Osteoblast (primary cell): ENCODE measurements at regions not wholly inside any gene's neighbourhood (a gene's known extent, or its start where the extent isn't known, plus 50 kb on each side); places are given as distances from the start of the nearest gene placed in this dataset.

Experiments used
- DNase-seq: peaks from one replicate; pipeline ENCODE4 v3.0.0; 2011; ENCODE audit warnings: low spot score, mixed read lengths; ENCODE audit not compliant: insufficient read length; ENCODE audit errors: missing footprints
- H2AFZ ChIP-seq: 2 replicates; pipeline ENCODE4 v1.6.0; 2011; ENCODE audit warnings: mild to moderate bottlenecking, low read length
- H3K27ac ChIP-seq: 2 replicates; pipeline ENCODE4 v1.5.1; 2011; ENCODE audit warnings: mild to moderate bottlenecking, low read depth, low read length, moderate library complexity
- H3K27me3 ChIP-seq: 2 replicates; pipeline ENCODE4 v1.6.0; 2012; ENCODE audit warnings: mild to moderate bottlenecking, control low read depth, inconsistent platforms, low read length, moderate library complexity; ENCODE audit not compliant: insufficient read depth
- H3K36me3 ChIP-seq: 2 replicates; pipeline ENCODE4 v1.5.1; 2011; ENCODE audit warnings: mild to moderate bottlenecking, low read length, control low read depth, moderate library complexity; ENCODE audit not compliant: insufficient read depth
- H3K4me1 ChIP-seq: 2 replicates; pipeline ENCODE4 v1.5.1; 2011; ENCODE audit warnings: mild to moderate bottlenecking, low read length, control low read depth, moderate library complexity; ENCODE audit not compliant: insufficient read depth
- H3K4me2 ChIP-seq: 2 replicates; pipeline ENCODE4 v1.6.0; 2011; ENCODE audit warnings: mild to moderate bottlenecking, low read length; ENCODE audit not compliant: insufficient read depth
- H3K4me3 ChIP-seq: fragments of 200-600 bp; sonication (generic); 3 replicates; pipeline ENCODE4 v1.5.1; 2012; ENCODE audit warnings: mild to moderate bottlenecking, low read length, inconsistent platforms; ENCODE audit not compliant: insufficient read depth
- H3K79me2 ChIP-seq: 2 replicates; pipeline ENCODE4 v1.6.0; 2012; ENCODE audit warnings: mild to moderate bottlenecking, low read length, control low read depth, inconsistent platforms; ENCODE audit not compliant: insufficient read depth
- H3K9me3 ChIP-seq: 2 replicates; pipeline ENCODE4 v1.5.1; 2011; ENCODE audit warnings: low read depth, low read length, control low read depth
- H4K20me1 ChIP-seq: 2 replicates; pipeline ENCODE4 v1.6.0; 2012; ENCODE audit warnings: mild to moderate bottlenecking, low read length, control low read depth; ENCODE audit not compliant: insufficient read depth
- CTCF ChIP-seq: IDR thresholded peaks from 2 replicates; pipeline ENCODE4 v1.5.1; 2011; ENCODE audit warnings: mild to moderate bottlenecking, low read depth, low read length, moderate library complexity; ENCODE audit errors: extremely low read depth

GRCh38 chr4:57632564-57632963 lies 522.4 kb upstream of the IGFBP7 start:
- Histone ChIP-seq H3K27ac (no peak overlapping the region), H3K4me2 (no peak overlapping the region), H3K4me1 (no peaks in the 10 kb centered on the region), H3K9me3 (peaks cover 2% of the 10 kb centered on the region), H2AFZ (no peak overlapping the region), H3K27me3 (no peaks in the 10 kb centered on the region), H3K4me3 (no peak overlapping the region), H4K20me1 (no peaks in the 10 kb centered on the region), H3K36me3 (no peaks in the 10 kb centered on the region), H3K79me2 (no peaks in the 10 kb centered on the region)
- DNase-seq: no peak
- no peak for TF ChIP-seq CTCF

- Histone ChIP-seq H3K79me2 (no peaks in the 10 kb centered on the region), H3K27me3 (no peaks in the 10 kb centered on the region), H3K4me1 (no peaks in the 10 kb centered on the region), H3K4me3 (no peak overlapping the region), H2AFZ (no peak overlapping the region), H3K36me3 (no peaks in the 10 kb centered on the region), H3K27ac (no peak overlapping the region), H3K4me2 (no peak overlapping the region), H3K9me3 (peaks cover 2% of the 10 kb centered on the region), H4K20me1 (no peaks in the 10 kb centered on the region)
- TF ChIP-seq CTCF: no peak
- DNase-seq: no peak
Observed at GRCh38 chr4:57631147-57631546, 521.0 kb upstream of the IGFBP7 start.

GRCh38 chr4:57628004-57628403 lies 517.8 kb upstream of the IGFBP7 start:
- Histone ChIP-seq H3K36me3 (no peaks in the 10 kb centered on the region), H4K20me1 (no peaks in the 10 kb centered on the region), H3K4me1 (no peaks in the 10 kb centered on the region), H3K9me3 (no peaks in the 10 kb centered on the region), H3K4me2 (no peak overlapping the region), H2AFZ (no peak overlapping the region), H3K27ac (no peak overlapping the region), H3K79me2 (no peaks in the 10 kb centered on the region), H3K27me3 (no peaks in the 10 kb centered on the region), H3K4me3 (no peak overlapping the region)
- no peak for DNase-seq
- TF ChIP-seq CTCF: no peak

GRCh38 chr4:57614257-57614932 lies 504.2 kb upstream of the IGFBP7 start:
- Histone ChIP-seq H2AFZ (no peak overlapping the region), H3K27ac (no peak overlapping the region), H3K4me2 (no peak overlapping the region), H3K79me2 (no peaks in the 10 kb centered on the region), H4K20me1 (no peaks in the 10 kb centered on the region), H3K36me3 (no peaks in the 10 kb centered on the region), H3K9me3 (no peaks in the 10 kb centered on the region), H3K4me1 (no peaks in the 10 kb centered on the region), H3K4me3 (no peak overlapping the region), H3K27me3 (no peaks in the 10 kb centered on the region)
- no peak for TF ChIP-seq CTCF
- DNase-seq: no peak
